Spleen (tissue), 11 donors: ENCODE measurements at regions not wholly inside any gene's neighbourhood (a gene's known extent, or its start where the extent isn't known, plus 50 kb on each side); places are given as distances from the start of the nearest gene placed in this dataset.

Experiments
- DNase-seq: peaks from one replicate; pipeline ENCODE4 v3.0.0-alpha.2; 2020
- H3K27ac ChIP-seq, 8 donors: fragments of 200-600 bp; sonication (generic) in 7 of 8; 1 replicate in 4 of 8; 2 replicates in 4 of 8; pipeline versions ENCODE4 v1.5.0 to v1.8.0; 2016 to 2021; ENCODE audit warnings: inconsistent platforms in 4 of 8, mild to moderate bottlenecking in 4 of 8, moderate library complexity in 1 of 8
- H3K27me3 ChIP-seq, 7 donors: fragments of 200-600 bp; sonication (generic) in 6 of 7; replicated peaks in 1 of 7; 1 replicate in 4 of 7; 2 replicates in 3 of 7; pipeline versions ENCODE4 v1.5.0 to v1.8.0; 2016 to 2021; ENCODE audit warnings: inconsistent platforms in 3 of 7, mild to moderate bottlenecking in 1 of 7
- H3K36me3 ChIP-seq, 6 donors: fragments of 200-600 bp; sonication (generic) in 5 of 6; 1 replicate in 4 of 6; 2 replicates in 2 of 6; pipeline versions ENCODE4 v1.5.0 to v1.8.0; 2016 to 2021; ENCODE audit warnings: inconsistent platforms in 2 of 6
- H3K4me1 ChIP-seq, 6 donors: fragments of 200-600 bp; sonication (generic) in 5 of 6; 1 replicate in 3 of 6; 2 replicates in 3 of 6; pipeline versions ENCODE4 v1.5.0 to v1.8.0; 2016 to 2021; ENCODE audit warnings: inconsistent platforms in 3 of 6
- H3K4me3 ChIP-seq, 8 donors: fragments of 200-600 bp; sonication (generic) in 7 of 8; 1 replicate in 4 of 8; 2 replicates in 4 of 8; pipeline versions ENCODE4 v1.5.0 to v1.8.0; 2016 to 2021; ENCODE audit warnings: inconsistent platforms in 4 of 8, mild to moderate bottlenecking in 4 of 8, moderate library complexity in 2 of 8
- H3K9me3 ChIP-seq, 8 donors: fragments of 200-600 bp; sonication (generic) in 7 of 8; 1 replicate in 4 of 8; 2 replicates in 4 of 8; pipeline versions ENCODE4 v1.5.0 to v1.8.0; 2016 to 2021; ENCODE audit warnings: inconsistent platforms in 4 of 8
- CTCF ChIP-seq, 11 experiments: fragments of 200-600 bp in 7 of 11; fragments of 450-650 bp in 4 of 11; sonication (generic) in 4 of 11; IDR thresholded peaks in 8 of 11; conservative IDR thresholded peaks in 3 of 11; 1 replicate in 7 of 11; 2 replicates in 4 of 11; pipeline versions ENCODE4 v1.4.0 to v1.8.0; 2016 to 2021; ENCODE audit warnings: antibody characterized with exemption in 11 of 11, inconsistent platforms in 4 of 11, mild to moderate bottlenecking in 1 of 11
- POLR2A ChIP-seq, 3 donors: fragments of 450-650 bp; IDR thresholded peaks; one replicate each; pipeline ENCODE4 v1.5.1; 2017; ENCODE audit warnings: antibody characterized with exemption in 3 of 3, mild to moderate bottlenecking in 1 of 3
- POLR2AphosphoS5 ChIP-seq, 3 donors: sonication (generic); formaldehyde crosslinking; IDR thresholded peaks; one replicate each; pipeline ENCODE4 v1.5.1; 2017; ENCODE audit warnings: antibody characterized with exemption in 3 of 3
- WGBS, 5 donors: extraction: QIAGEN DNeasy Blood & Tissue Kit in 3 of 5; methylation state at CpG; one replicate each; pipeline versions ENCODE4 v1.1.5 to v1.1.7; 2013 to 2018; 5-methylcytosine and 5-hydroxymethylcytosine counted together
- intact Hi-C: fragments of 100-400 bp; cut with DNase I; formaldehyde crosslinking; loops from one replicate; pipeline ENCODE4 v1.15.0; 2023; ENCODE audit warnings: low total_unique reads
- donor health status: healthy with polysubstance abuse.
- donor health status: DM: no; HTN: no; CAD: no; lungs with moderate emphysema.
- donor health status: DM: no; HTN: no; CAD: no.
- donor health status: Bipolar disorder and iron deficiency.
- donor health status: healthy.
- donor health status: DM: no; HTN: no; CAD: no.
- donor health status: DM: yes; HTN: yes; CAD: no.

DNA sequence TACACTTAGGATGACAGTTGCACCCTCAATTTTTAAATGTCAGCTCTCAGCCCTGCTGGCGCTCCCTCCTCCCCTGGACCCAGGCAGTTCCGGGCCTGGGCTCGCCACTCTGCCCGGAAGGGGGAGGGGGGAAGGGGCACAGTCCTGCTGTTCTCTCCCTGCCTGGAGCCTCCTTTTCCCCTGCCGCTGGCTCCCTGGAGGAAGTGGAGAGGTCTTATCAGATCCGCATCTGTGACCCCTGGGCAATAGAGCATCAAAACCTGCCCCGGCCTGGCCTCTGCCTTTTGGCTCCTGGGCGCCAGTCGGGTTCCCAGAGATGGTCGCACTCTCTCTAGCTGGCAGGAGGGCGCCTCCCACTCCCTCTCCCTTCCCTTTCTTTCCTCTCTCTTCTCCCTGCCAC is 149.3 kb downstream of the IRF8 start:
- no peaks in the 10 kb centered on the region for H3K36me3 ChIP-seq
- H3K4me3 ChIP-seq: no peak overlapping the region
- DNase-seq: peak; percentile 44
- TF ChIP-seq POLR2A (IDR thresholded peaks at IDR 0.05): no peak
- no peak for TF ChIP-seq POLR2AphosphoS5 (IDR thresholded peaks at IDR 0.05)
- TF ChIP-seq CTCF (IDR thresholded peaks at IDR 0.05 in 8 of 11, conservative IDR thresholded peaks at IDR 0.05 in 3 of 11): no peak
- WGBS, 5 donors: 12 to 30% (median 18%) methylated on average over 10 to 11 of the region's 11 CpGs
- no peak overlapping the region for H3K27ac ChIP-seq
- peaks cover 0 to 84% (median 7%) of the 10 kb centered on the region in 7 donors for H3K27me3 ChIP-seq
- H3K9me3 ChIP-seq: no peaks in the 10 kb centered on the region
- peaks cover 0 to 10% (median 0%) of the 10 kb centered on the region in 6 donors for H3K4me1 ChIP-seq
- intact Hi-C loops: loop anchor here (10.0 kb wide), 1 partner anchor 477 kb away; no protein-coding TSS in a partner anchor

DNA sequence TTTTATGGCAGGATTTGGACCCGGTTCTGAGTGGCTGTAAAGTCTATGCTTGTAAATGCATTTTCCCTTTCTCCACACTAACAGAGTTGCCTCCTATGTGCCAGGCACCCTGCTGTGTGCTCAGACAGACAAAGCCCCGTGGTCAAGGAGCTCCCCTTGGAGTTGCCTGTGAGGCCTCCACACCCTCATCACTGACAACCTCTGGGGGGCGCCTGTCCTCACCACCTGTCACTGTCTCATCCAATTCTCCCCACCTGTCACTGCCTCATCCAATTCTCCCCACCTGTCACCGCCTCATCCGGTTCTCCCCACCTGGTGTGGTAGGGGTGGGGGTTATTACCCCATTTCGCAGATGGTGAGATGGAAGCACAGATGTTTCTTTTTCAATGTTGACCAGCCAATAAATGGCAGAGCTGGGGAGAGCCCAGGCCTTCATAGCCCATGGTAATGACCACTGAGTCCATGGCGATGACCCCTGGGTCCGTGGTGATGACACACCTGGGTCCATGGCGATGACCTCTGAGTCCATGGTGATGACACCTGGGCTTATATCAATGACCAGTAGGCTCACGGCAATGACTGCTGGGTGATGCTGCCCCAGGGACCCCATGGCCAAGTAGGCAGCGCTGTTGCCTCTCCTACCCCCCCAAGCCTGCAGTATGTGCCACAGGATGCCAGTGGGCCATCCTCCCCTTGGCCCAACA is 150.1 kb downstream of the IRF8 start:
- Histone ChIP-seq H3K4me3 (no peak overlapping the region), H3K4me1 (peaks cover 0 to 10% (median 0%) of the 10 kb centered on the region in 6 donors), H3K36me3 (no peaks in the 10 kb centered on the region), H3K9me3 (no peaks in the 10 kb centered on the region), H3K27ac (no peak overlapping the region), H3K27me3 (peaks cover 0 to 76% (median 7%) of the 10 kb centered on the region in 7 donors)
- WGBS, 5 donors: 63 to 82% (median 80%) methylated on average over 8 to 11 of the region's 11 CpGs
- DNase-seq: peak; percentile 43
- intact Hi-C loops: loop anchor here (10.0 kb wide), 1 partner anchor 476 kb away; no protein-coding TSS in a partner anchor
- TF ChIP-seq CTCF (IDR thresholded peaks at IDR 0.05 in 8 of 11, conservative IDR thresholded peaks at IDR 0.05 in 3 of 11): no peak
- no peak for TF ChIP-seq POLR2AphosphoS5 (IDR thresholded peaks at IDR 0.05)
- TF ChIP-seq POLR2A (IDR thresholded peaks at IDR 0.05): no peak

DNA sequence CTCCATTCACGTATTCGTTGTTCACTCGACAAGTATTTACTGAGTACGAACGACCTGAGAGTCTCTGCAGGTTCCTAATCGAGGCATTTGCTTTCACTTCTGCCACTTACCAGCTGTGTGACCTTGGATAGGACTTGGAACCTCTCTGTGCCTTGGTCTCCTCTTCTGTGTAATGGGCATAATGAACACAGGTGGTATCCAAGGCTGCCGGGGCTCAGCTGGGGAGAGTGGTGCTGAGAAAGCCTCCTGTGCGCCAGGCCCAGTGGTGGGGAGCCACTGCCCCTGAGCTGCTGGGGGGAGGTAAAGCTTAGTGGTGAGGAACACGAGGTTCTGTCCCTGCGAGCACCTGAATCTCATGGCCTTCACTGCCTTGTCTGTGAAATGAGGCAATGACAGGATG is 150.7 kb downstream of the IRF8 start:
- TF ChIP-seq POLR2AphosphoS5 (IDR thresholded peaks at IDR 0.05): no peak
- TF ChIP-seq POLR2A (IDR thresholded peaks at IDR 0.05): no peak
- no peak for TF ChIP-seq CTCF (IDR thresholded peaks at IDR 0.05 in 8 of 11, conservative IDR thresholded peaks at IDR 0.05 in 3 of 11)
- H3K36me3 ChIP-seq: no peaks in the 10 kb centered on the region
- H3K4me1 ChIP-seq: peaks cover 0 to 10% (median 0%) of the 10 kb centered on the region in 6 donors
- no peak overlapping the region for H3K4me3 ChIP-seq
- H3K9me3 ChIP-seq: no peaks in the 10 kb centered on the region
- DNase-seq: peak; percentile 14
- WGBS, 5 donors: 88 to 94% (median 89%) methylated on average over 10 of the region's 10 CpGs
- no peak overlapping the region for H3K27ac ChIP-seq
- intact Hi-C loops: loop anchor here (10.0 kb wide), 1 partner anchor 475 kb away; no protein-coding TSS in a partner anchor
- peaks cover 0 to 71% (median 7%) of the 10 kb centered on the region in 7 donors for H3K27me3 ChIP-seq

DNA sequence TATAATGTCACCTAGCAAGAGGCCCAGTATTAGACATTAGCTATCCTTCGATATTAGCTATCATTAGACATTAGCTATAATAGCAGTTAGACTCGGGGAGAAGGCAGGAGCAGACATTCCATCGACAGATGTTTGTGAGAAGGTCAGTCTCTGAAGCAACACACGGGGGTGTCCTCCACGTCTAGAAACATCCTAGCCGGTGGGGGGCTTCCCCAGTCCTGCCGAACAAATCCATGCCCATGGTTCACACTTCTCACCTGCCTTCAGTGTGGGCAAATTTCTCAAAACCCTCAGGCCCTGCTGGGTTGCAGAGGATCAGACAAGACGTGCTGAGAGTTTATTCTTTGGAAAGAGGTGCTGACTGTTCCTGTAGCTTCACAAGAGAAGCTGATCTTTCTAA is 151.1 kb downstream of the IRF8 start:
- no peaks in the 10 kb centered on the region for H3K9me3 ChIP-seq
- 82 to 91% (median 89%) methylated on average over 8 of the region's 8 CpGs for whole genome bisulfite sequencing, 5 donors
- H3K27me3 ChIP-seq: peaks cover 0 to 71% (median 7%) of the 10 kb centered on the region in 7 donors
- H3K4me3 ChIP-seq: no peak overlapping the region
- H3K36me3 ChIP-seq: no peaks in the 10 kb centered on the region
- peaks cover 0 to 7% (median 0%) of the 10 kb centered on the region in 6 donors for H3K4me1 ChIP-seq
- no peak overlapping the region for H3K27ac ChIP-seq
- TF ChIP-seq POLR2AphosphoS5 (IDR thresholded peaks at IDR 0.05) (no peak), CTCF (IDR thresholded peaks at IDR 0.05 in 8 of 11, conservative IDR thresholded peaks at IDR 0.05 in 3 of 11) (no peak), POLR2A (IDR thresholded peaks at IDR 0.05) (no peak)
- DNase-seq: peak; percentile 14
- intact Hi-C loops: no loop called here
